ENCODE measurements at regions not wholly inside any gene's neighbourhood (a gene's known extent, or its start where the extent isn't known, plus 50 kb on each side); places are given as distances from the start of the nearest gene placed in this dataset.

GRCh38 chr16:49910541-49911071 is 54.7 kb upstream of the ZNF423 start:
- DNase-seq (ENCODE audit: low read depth in 2 of 2), result no peak

- no peak for DNase-seq (ENCODE audit: low read depth in 2 of 2)
Observed at GRCh38 chr16:49911430-49911829, 55.5 kb upstream of the ZNF423 start.

GRCh38 chr16:49912721-49913120 is 56.8 kb upstream of the ZNF423 start:
- no peak for DNase-seq (ENCODE audit: low read depth in 2 of 2)

GRCh38 chr16:49913720-49914119 is 57.8 kb upstream of the ZNF423 start:
- DNase-seq (ENCODE audit: low read depth in 2 of 2), result no peak

- no peak for DNase-seq (ENCODE audit: low read depth in 2 of 2)
Observed at GRCh38 chr16:49914657-49915056, 58.7 kb upstream of the ZNF423 start.

- DNase-seq (ENCODE audit: low read depth in 2 of 2), result no peak
Observed at GRCh38 chr16:49918257-49918656, 62.3 kb upstream of the ZNF423 start.

GRCh38 chr16:49919327-49919726 is 63.4 kb upstream of the ZNF423 start:
- no peak for DNase-seq (ENCODE audit: low read depth in 2 of 2)

GRCh38 chr16:49920397-49920796 is 64.5 kb upstream of the ZNF423 start:
- DNase-seq (ENCODE audit: low read depth in 2 of 2), result no peak

GRCh38 chr16:49921106-49921505 is 65.2 kb upstream of the ZNF423 start:
- no peak for DNase-seq (ENCODE audit: low read depth in 2 of 2)

- DNase-seq (ENCODE audit: low read depth in 2 of 2), result peak in 1 of 2 donors; percentile 3
Observed at GRCh38 chr16:49921791-49922456, 66.0 kb upstream of the ZNF423 start.

- no peak for DNase-seq (ENCODE audit: low read depth in 2 of 2)
Observed at GRCh38 chr16:49923411-49923810, 67.5 kb upstream of the ZNF423 start.

- DNase-seq (ENCODE audit: low read depth in 2 of 2), result no peak
Observed at GRCh38 chr16:49924078-49924477, 68.2 kb upstream of the ZNF423 start.

- no peak for DNase-seq (ENCODE audit: low read depth in 2 of 2)
Observed at GRCh38 chr16:49926941-49927340, 71.0 kb upstream of the ZNF423 start.

GRCh38 chr16:49928176-49929041 is 72.5 kb upstream of the ZNF423 start:
- no peak for DNase-seq (ENCODE audit: low read depth in 2 of 2)

- no peak for DNase-seq (ENCODE audit: low read depth in 2 of 2)
Observed at GRCh38 chr16:49929626-49930025, 73.7 kb upstream of the ZNF423 start.

- DNase-seq (ENCODE audit: low read depth in 2 of 2), result no peak
Observed at GRCh38 chr16:49930841-49931240, 74.9 kb upstream of the ZNF423 start.

- no peak for DNase-seq (ENCODE audit: low read depth in 2 of 2)
Observed at GRCh38 chr16:49931266-49931665, 75.4 kb upstream of the ZNF423 start.

- DNase-seq (ENCODE audit: low read depth in 2 of 2), result no peak
Observed at GRCh38 chr16:49931916-49932315, 76.0 kb upstream of the ZNF423 start.

- no peak for DNase-seq (ENCODE audit: low read depth in 2 of 2)
Observed at GRCh38 chr16:49932434-49932833, 76.5 kb upstream of the ZNF423 start.

- no peak for DNase-seq (ENCODE audit: low read depth in 2 of 2)
Observed at GRCh38 chr16:49932946-49933345, 77.0 kb upstream of the ZNF423 start.

- DNase-seq (ENCODE audit: low read depth in 2 of 2), result no peak
Observed at GRCh38 chr16:49936791-49937190, 80.9 kb upstream of the ZNF423 start.

GRCh38 chr16:49937886-49938285 is 82.0 kb upstream of the ZNF423 start:
- no peak for DNase-seq (ENCODE audit: low read depth in 2 of 2)

GRCh38 chr16:49939495-49939894 is 83.6 kb upstream of the ZNF423 start:
- no peak for DNase-seq (ENCODE audit: low read depth in 2 of 2)

Measured in activated CD8-positive, alpha-beta memory T cell treated with anti-CD3 and anti-CD28 coated beads for 4 hours (primary cell).